ENCODE measurements at regions not wholly inside any gene's neighbourhood (a gene's known extent, or its start where the extent isn't known, plus 50 kb on each side); places are given as distances from the start of the nearest gene placed in this dataset.
"Not testable (repeated sequence)": the region's sequence is repeated elsewhere in the genome, so short reads cannot be mapped to it uniquely, and the experiment has no call there.

GRCh38 chr9:23015557-23015956 lies 568.9 kb downstream of the DMRTA1 start:
- TF ChIP-seq CTCF (IDR thresholded peaks at IDR 0.05; ENCODE audit: insufficient read depth, low read length, severe bottlenecking), result no peak
- no peak for DNase-seq (ENCODE audit: low read depth)
- no peak for FAIRE-seq
- Histone ChIP-seq H3K27me3 (ENCODE audit: control insufficient read depth, insufficient read depth, low read length) (no peaks in the 10 kb centered on the region), H3K4me3 (ENCODE audit: low read depth, low read length) (no peak overlapping the region), H3K36me3 (ENCODE audit: control insufficient read depth, insufficient read depth, low read length) (no peaks in the 10 kb centered on the region)

GRCh38 chr9:23036416-23036815 lies 589.8 kb downstream of the DMRTA1 start:
- DNase-seq (ENCODE audit: low read depth), result no peak
- Histone ChIP-seq H3K4me3 (ENCODE audit: low read depth, low read length) (no peak overlapping the region), H3K36me3 (ENCODE audit: control insufficient read depth, insufficient read depth, low read length) (no peaks in the 10 kb centered on the region), H3K27me3 (ENCODE audit: control insufficient read depth, insufficient read depth, low read length) (no peaks in the 10 kb centered on the region)
- no peak for TF ChIP-seq CTCF (IDR thresholded peaks at IDR 0.05; ENCODE audit: insufficient read depth, low read length, severe bottlenecking)
- FAIRE-seq, result no peak

- Histone ChIP-seq H3K4me3 (ENCODE audit: low read depth, low read length) (no peak overlapping the region), H3K27me3 (ENCODE audit: control insufficient read depth, insufficient read depth, low read length) (no peaks in the 10 kb centered on the region), H3K36me3 (ENCODE audit: control insufficient read depth, insufficient read depth, low read length) (no peaks in the 10 kb centered on the region)
- FAIRE-seq (no peak), DNase-seq (ENCODE audit: low read depth) (no peak)
- no peak for TF ChIP-seq CTCF (IDR thresholded peaks at IDR 0.05; ENCODE audit: insufficient read depth, low read length, severe bottlenecking)
Measured at GRCh38 chr9:23039402-23039801, 592.8 kb downstream of the DMRTA1 start.

- H3K36me3 ChIP-seq (ENCODE audit: control insufficient read depth, insufficient read depth, low read length), result no peaks in the 10 kb centered on the region
- DNase-seq (ENCODE audit: low read depth), result peak; percentile 67
- TF ChIP-seq CTCF (IDR thresholded peaks at IDR 0.05; ENCODE audit: insufficient read depth, low read length, severe bottlenecking), result no peak
- H3K4me3 ChIP-seq (ENCODE audit: low read depth, low read length), result no peak overlapping the region
- H3K27me3 ChIP-seq (ENCODE audit: control insufficient read depth, insufficient read depth, low read length), result no peaks in the 10 kb centered on the region
- no peak for FAIRE-seq
Measured at GRCh38 chr9:23041466-23041865, 594.8 kb downstream of the DMRTA1 start.

- Histone ChIP-seq H3K4me3 (ENCODE audit: low read depth, low read length) (no peak overlapping the region), H3K36me3 (ENCODE audit: control insufficient read depth, insufficient read depth, low read length) (no peaks in the 10 kb centered on the region), H3K27me3 (ENCODE audit: control insufficient read depth, insufficient read depth, low read length) (no peaks in the 10 kb centered on the region)
- no peak for TF ChIP-seq CTCF (IDR thresholded peaks at IDR 0.05; ENCODE audit: insufficient read depth, low read length, severe bottlenecking)
- FAIRE-seq (no peak), DNase-seq (ENCODE audit: low read depth) (peak; percentile 92)
Measured at GRCh38 chr9:23044549-23044948, 597.9 kb downstream of the DMRTA1 start.

- not testable (repeated sequence) for FAIRE-seq; H3K4me3 ChIP-seq (ENCODE audit: low read depth, low read length); H3K27me3 ChIP-seq (ENCODE audit: control insufficient read depth, insufficient read depth, low read length); DNase-seq (ENCODE audit: low read depth); H3K36me3 ChIP-seq (ENCODE audit: control insufficient read depth, insufficient read depth, low read length)
Measured at GRCh38 chr9:23046026-23046425, 599.4 kb downstream of the DMRTA1 start.
